ENCODE measurements at regions not wholly inside any gene's neighbourhood (a gene's known extent, or its start where the extent isn't known, plus 50 kb on each side); places are given as distances from the start of the nearest gene placed in this dataset.

- TF ChIP-seq, protein P1, sequence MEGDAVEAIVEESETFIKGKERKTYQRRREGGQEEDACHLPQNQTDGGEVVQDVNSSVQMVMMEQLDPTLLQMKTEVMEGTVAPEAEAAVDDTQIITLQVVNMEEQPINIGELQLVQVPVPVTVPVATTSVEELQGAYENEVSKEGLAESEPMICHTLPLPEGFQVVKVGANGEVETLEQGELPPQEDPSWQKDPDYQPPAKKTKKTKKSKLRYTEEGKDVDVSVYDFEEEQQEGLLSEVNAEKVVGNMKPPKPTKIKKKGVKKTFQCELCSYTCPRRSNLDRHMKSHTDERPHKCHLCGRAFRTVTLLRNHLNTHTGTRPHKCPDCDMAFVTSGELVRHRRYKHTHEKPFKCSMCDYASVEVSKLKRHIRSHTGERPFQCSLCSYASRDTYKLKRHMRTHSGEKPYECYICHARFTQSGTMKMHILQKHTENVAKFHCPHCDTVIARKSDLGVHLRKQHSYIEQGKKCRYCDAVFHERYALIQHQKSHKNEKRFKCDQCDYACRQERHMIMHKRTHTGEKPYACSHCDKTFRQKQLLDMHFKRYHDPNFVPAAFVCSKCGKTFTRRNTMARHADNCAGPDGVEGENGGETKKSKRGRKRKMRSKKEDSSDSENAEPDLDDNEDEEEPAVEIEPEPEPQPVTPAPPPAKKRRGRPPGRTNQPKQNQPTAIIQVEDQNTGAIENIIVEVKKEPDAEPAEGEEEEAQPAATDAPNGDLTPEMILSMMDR (conservative IDR thresholded peaks at IDR 0.05; ENCODE audit: low read depth in 2 of 2): no peak
- no peak for TF ChIP-seq POLR2AphosphoS5 (IDR thresholded peaks at IDR 0.05; ENCODE audit: low read depth)
- no peak for TF ChIP-seq JUNB (IDR thresholded peaks at IDR 0.05; ENCODE audit: unreplicated experiment)
Observed at GRCh38 chr3:106840319-106840718, 536.9 kb upstream of the CCDC54 start.

Data from GM23338 (cell line).